ENCODE measurements at regions not wholly inside any gene's neighbourhood (a gene's known extent, or its start where the extent isn't known, plus 50 kb on each side); places are given as distances from the start of the nearest gene placed in this dataset.

DNA sequence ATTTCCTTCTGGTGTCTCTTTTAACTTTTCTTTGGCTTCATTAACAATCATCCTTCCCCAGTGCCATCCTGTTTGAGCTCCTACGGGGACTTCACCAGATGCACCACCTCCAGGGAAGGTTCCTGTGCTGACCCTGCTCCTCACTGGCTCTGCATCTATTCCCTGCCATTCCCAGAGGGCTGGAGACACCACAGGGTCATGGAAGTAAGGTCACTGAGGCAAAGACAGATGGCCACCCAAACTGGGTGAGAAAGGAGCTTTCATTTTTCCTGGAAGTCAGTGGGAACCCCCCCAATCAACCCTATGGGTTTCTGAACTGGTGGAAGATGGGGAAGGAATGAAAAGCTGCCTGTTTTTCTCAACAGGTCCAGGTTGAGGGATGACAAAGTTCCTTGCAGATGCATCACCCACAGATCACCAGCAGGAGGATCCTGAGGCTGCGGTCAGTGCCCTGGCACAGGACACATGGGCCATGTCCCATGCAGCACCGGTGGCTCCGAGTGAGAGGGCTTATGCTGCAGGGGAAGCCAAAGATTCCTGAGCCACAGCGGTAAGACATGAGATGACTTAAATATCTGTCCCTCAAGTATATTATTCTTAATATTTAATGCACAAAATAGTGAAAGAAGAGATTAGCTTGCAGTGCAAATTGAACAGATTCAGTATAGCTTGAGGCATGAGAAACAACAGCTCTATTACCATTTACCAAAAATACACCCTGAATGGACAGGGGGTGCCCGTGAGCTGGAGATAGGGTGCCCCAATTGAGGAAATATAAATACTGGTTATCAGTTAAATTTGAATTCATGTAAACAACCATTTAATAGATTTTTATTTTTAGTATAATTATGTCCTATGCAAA, 73.0 kb upstream of the VPREB1 start:
- Histone ChIP-seq H3K9me3 (no peaks in the 10 kb centered on the region), H3K36me3 (no peaks in the 10 kb centered on the region), H3K27ac (no peak overlapping the region), H3K27me3 (no peaks in the 10 kb centered on the region), H3K4me1 (no peaks in the 10 kb centered on the region), H3K4me3 (no peak overlapping the region)
- WGBS, 2 donors (ENCODE audit: low coverage in 1 of 2), result 42 to 75% methylated on average over 2 to 6 of the region's 6 CpGs
- DNase-seq, result no peak
- TF ChIP-seq POLR2A (IDR thresholded peaks at IDR 0.05), result no peak
- TF ChIP-seq EP300 (IDR thresholded peaks at IDR 0.05; ENCODE audit: low read depth), result no peak
- TF ChIP-seq, protein P1, sequence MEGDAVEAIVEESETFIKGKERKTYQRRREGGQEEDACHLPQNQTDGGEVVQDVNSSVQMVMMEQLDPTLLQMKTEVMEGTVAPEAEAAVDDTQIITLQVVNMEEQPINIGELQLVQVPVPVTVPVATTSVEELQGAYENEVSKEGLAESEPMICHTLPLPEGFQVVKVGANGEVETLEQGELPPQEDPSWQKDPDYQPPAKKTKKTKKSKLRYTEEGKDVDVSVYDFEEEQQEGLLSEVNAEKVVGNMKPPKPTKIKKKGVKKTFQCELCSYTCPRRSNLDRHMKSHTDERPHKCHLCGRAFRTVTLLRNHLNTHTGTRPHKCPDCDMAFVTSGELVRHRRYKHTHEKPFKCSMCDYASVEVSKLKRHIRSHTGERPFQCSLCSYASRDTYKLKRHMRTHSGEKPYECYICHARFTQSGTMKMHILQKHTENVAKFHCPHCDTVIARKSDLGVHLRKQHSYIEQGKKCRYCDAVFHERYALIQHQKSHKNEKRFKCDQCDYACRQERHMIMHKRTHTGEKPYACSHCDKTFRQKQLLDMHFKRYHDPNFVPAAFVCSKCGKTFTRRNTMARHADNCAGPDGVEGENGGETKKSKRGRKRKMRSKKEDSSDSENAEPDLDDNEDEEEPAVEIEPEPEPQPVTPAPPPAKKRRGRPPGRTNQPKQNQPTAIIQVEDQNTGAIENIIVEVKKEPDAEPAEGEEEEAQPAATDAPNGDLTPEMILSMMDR (IDR thresholded peaks at IDR 0.05), result no peak
- no peak for TF ChIP-seq POLR2AphosphoS5 (IDR thresholded peaks at IDR 0.05)
- intact Hi-C loops (cut with DNase I; ENCODE audit: low total_unique reads), result no loop called here
- in situ Hi-C loops (cut with MboI; ENCODE audit: low pct_ligation_motif_present in 1 of 4, low pct_unique_long_range_greater_than_20kb in 1 of 4, low sequenced_read_pairs in 3 of 4), result no loop called here

GRCh38 chr22:22169923-22170322, 74.7 kb upstream of the VPREB1 start:
- Histone ChIP-seq H3K9me3 (no peaks in the 10 kb centered on the region), H3K4me3 (no peak overlapping the region), H3K4me1 (no peaks in the 10 kb centered on the region), H3K27me3 (no peaks in the 10 kb centered on the region), H3K27ac (no peak overlapping the region), H3K36me3 (no peaks in the 10 kb centered on the region)
- in situ Hi-C loops (cut with MboI; ENCODE audit: low pct_ligation_motif_present in 1 of 4, low pct_unique_long_range_greater_than_20kb in 1 of 4, low sequenced_read_pairs in 3 of 4), result no loop called here
- intact Hi-C loops (cut with DNase I; ENCODE audit: low total_unique reads), result no loop called here
- no peak for TF ChIP-seq POLR2AphosphoS5 (IDR thresholded peaks at IDR 0.05)
- no peak for TF ChIP-seq POLR2A (IDR thresholded peaks at IDR 0.05)
- TF ChIP-seq, protein P1 (IDR thresholded peaks at IDR 0.05), result no peak
- no peak for TF ChIP-seq EP300 (IDR thresholded peaks at IDR 0.05; ENCODE audit: low read depth)
- no peak for DNase-seq
- 48 to 75% methylated on average over 1 of the region's 1 CpG for WGBS, 2 donors (ENCODE audit: low coverage in 1 of 2)

DNA sequence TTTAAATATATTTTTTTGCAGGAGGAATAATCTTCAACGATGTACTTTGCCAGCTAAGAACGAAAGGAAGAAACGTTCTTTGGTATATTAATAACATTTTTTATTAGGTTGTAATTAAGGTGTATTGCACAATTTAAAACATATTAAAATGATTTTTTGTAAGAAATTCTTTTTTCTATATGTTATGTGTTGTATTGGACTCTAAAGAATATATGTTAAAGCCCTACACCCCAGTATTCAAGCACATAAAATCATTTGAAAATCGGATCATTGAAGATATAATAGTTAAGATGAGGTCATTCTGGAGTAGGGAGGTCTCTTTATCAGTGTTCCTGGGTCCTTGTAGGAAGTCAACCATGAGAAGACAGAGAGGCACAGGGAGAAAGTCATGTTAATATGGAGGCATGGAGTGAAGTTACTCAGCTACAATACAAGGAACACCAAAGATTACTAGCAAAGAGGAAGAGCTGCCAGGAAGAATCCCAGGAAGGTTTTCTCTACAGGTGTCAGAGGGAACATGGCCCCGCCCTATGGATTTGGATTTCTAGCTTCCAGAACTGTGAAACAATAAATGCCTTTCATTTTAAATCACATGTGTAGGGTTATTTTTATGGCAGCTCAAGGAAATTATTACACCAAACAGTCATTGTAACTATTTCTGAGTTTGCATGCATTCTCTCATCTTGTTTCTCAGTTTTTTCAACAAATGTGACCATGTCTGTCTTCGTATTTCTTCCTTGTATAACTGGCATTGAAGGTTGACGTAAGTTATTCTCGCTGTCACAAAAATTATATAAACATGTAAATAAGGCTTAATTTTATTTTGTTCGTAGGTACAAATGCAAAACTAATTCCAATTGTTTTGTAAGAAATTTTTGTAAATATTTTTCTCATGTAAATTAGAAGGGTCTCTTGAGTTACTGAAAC, 75.4 kb upstream of the VPREB1 start:
- WGBS, 2 donors (ENCODE audit: low coverage in 1 of 2), result 41 to 62% methylated on average over 9 of the region's 9 CpGs
- no peaks in the 10 kb centered on the region for H3K27me3 ChIP-seq
- TF ChIP-seq POLR2A (IDR thresholded peaks at IDR 0.05) (no peak), EP300 (IDR thresholded peaks at IDR 0.05; ENCODE audit: low read depth) (no peak), POLR2AphosphoS5 (IDR thresholded peaks at IDR 0.05) (no peak)
- TF ChIP-seq, protein P1 (IDR thresholded peaks at IDR 0.05), result no peak
- intact Hi-C loops (cut with DNase I; ENCODE audit: low total_unique reads) (no loop called here), in situ Hi-C loops (cut with MboI; ENCODE audit: low pct_ligation_motif_present in 1 of 4, low pct_unique_long_range_greater_than_20kb in 1 of 4, low sequenced_read_pairs in 3 of 4) (no loop called here)
- H3K9me3 ChIP-seq, result no peaks in the 10 kb centered on the region
- H3K4me3 ChIP-seq, result no peak overlapping the region
- DNase-seq, result no peak
- H3K36me3 ChIP-seq, result no peaks in the 10 kb centered on the region
- H3K27ac ChIP-seq, result no peak overlapping the region
- no peaks in the 10 kb centered on the region for H3K4me1 ChIP-seq
